ENCODE measurements at regions not wholly inside any gene's neighbourhood (a gene's known extent, or its start where the extent isn't known, plus 50 kb on each side); places are given as distances from the start of the nearest gene placed in this dataset.
A peak's percentile ranks its signal among the peaks of the same experiment; 100 is the strongest.

- FAIRE-seq: no peak
- no peak overlapping the region for H3K14ac ChIP-seq (ENCODE audit: insufficient read length)
- peak overlapping the region; percentile 43 for H2AFZ ChIP-seq (ENCODE audit: low read length)
- no peaks in the 10 kb centered on the region for H3K27me3 ChIP-seq (replicated peaks in 1 of 4; ENCODE audit: control insufficient read depth in 3 of 4, extremely low read depth in 1 of 4, insufficient read depth in 3 of 4, low read length in 3 of 4)
- POLR2A ChIA-PET (ENCODE audit: partially characterized antibody): no interaction called here
- H4K20me1 ChIP-seq (replicated peaks in 1 of 2; ENCODE audit: control insufficient read depth in 1 of 2, insufficient read depth in 2 of 2, low read length in 2 of 2): no peaks in the 10 kb centered on the region
- H4K5ac ChIP-seq (ENCODE audit: insufficient read length, low read depth, low read length): no peak overlapping the region
- no peak overlapping the region for H4K91ac ChIP-seq (replicated peaks; ENCODE audit: insufficient read length, low read length)
- H2BK20ac ChIP-seq (ENCODE audit: low read length): no peak overlapping the region
- WGBS, 2 experiments (ENCODE audit: extremely low coverage in 1 of 2, insufficient coverage in 1 of 2, insufficient read length in 1 of 2, insufficient replicate concordance in 2 of 2, low coverage in 1 of 2, low lambda C conversion rate in 2 of 2, missing lambda C conversion rate in 1 of 2): 93% methylated on average over 3 of the region's 3 CpGs; no CpG with 5 or more reads in 1 of the 2 experiments
- H3K9ac ChIP-seq (replicated peaks in 1 of 4; ENCODE audit: extremely low read depth in 1 of 4, low read depth in 3 of 4, low read length in 3 of 4): no peak overlapping the region
- no peak overlapping the region for H3K27ac ChIP-seq (ENCODE audit: low read depth, low read length)
- no peak overlapping the region for H2AK5ac ChIP-seq (ENCODE audit: low read depth, low read length)
- H3K4me1 ChIP-seq (replicated peaks in 1 of 4; ENCODE audit: control insufficient read depth in 3 of 4, insufficient read depth in 4 of 4, low read length in 3 of 4): no peaks in the 10 kb centered on the region
- no peaks in the 10 kb centered on the region for H3K9me3 ChIP-seq (ENCODE audit: insufficient read depth in 2 of 2, low read depth in 1 of 2, low read length in 1 of 2)
- no peak overlapping the region for H2BK15ac ChIP-seq (ENCODE audit: low read length)
- no peak overlapping the region for H2BK12ac ChIP-seq (ENCODE audit: low read depth, low read length)
- H2BK120ac ChIP-seq (replicated peaks; ENCODE audit: low read depth, low read length): no peak overlapping the region
- no peaks in the 10 kb centered on the region for H3K23me2 ChIP-seq (ENCODE audit: low read depth, low read length)
- TF ChIP-seq CTBP2 (IDR thresholded peaks at IDR 0.05; ENCODE audit: borderline replicate concordance, insufficient read depth, insufficient read length, low read length) (no peak), YY1 (IDR thresholded peaks at IDR 0.05; ENCODE audit: low read depth, low read length) (peak; percentile 83), ZNF274 (IDR thresholded peaks at IDR 0.05; ENCODE audit: borderline replicate concordance, extremely low read depth, low read length) (no peak), EGR1 (IDR thresholded peaks at IDR 0.05; ENCODE audit: borderline replicate concordance, low read depth, low read length) (no peak), GABPA (IDR thresholded peaks at IDR 0.05; ENCODE audit: borderline replicate concordance, insufficient read depth, low read length) (no peak), SIN3A (conservative IDR thresholded peaks at IDR 0.05 in 1 of 2, IDR thresholded peaks at IDR 0.05 in 1 of 2; ENCODE audit: low read depth in 1 of 2, low read length in 2 of 2) (no peak)
- H3K18ac ChIP-seq (ENCODE audit: extremely low read depth, low read length): no peak overlapping the region
- H3K23ac ChIP-seq (ENCODE audit: insufficient read length): no peak overlapping the region
- no peak overlapping the region for H4K8ac ChIP-seq (ENCODE audit: extremely low read depth, insufficient read depth, low read length)
- no peaks in the 10 kb centered on the region for H3K36me3 ChIP-seq (ENCODE audit: control insufficient read depth in 2 of 4, insufficient read depth in 4 of 4, low read length in 3 of 4)
- H2BK5ac ChIP-seq (ENCODE audit: low read depth, low read length): no peak overlapping the region
- H3K4ac ChIP-seq (replicated peaks; ENCODE audit: insufficient read length, low read depth, low read length): no peak overlapping the region
- H3K56ac ChIP-seq (replicated peaks; ENCODE audit: insufficient read length, low read depth, low read length): no peak overlapping the region
- DNase-seq (ENCODE audit: low read depth in 1 of 2, low spot score in 2 of 2): no peak
- H3K4me2 ChIP-seq (ENCODE audit: insufficient read depth in 1 of 2, low read depth in 2 of 2, low read length in 2 of 2): no peak overlapping the region
- no peaks in the 10 kb centered on the region for H3K79me1 ChIP-seq (ENCODE audit: low read depth, low read length)
- CTCF ChIA-PET (ENCODE audit: partially characterized antibody): interaction anchor here (0.7 to 1.5 kb wide), 7 partner anchors 9 to 368 kb away, joined by 3 to 6 read pairs (median 3); no protein-coding TSS in a partner anchor
- H3K79me2 ChIP-seq (ENCODE audit: control insufficient read depth in 1 of 2, insufficient read depth in 2 of 2, low read length in 2 of 2): no peaks in the 10 kb centered on the region
- no peak overlapping the region for H3K4me3 ChIP-seq (ENCODE audit: extremely low read depth in 1 of 4, insufficient read depth in 2 of 4, low read depth in 3 of 4, low read length in 4 of 4)
Observed at GRCh38 chr13:78972561-78972960, 313.6 kb upstream of the OBI1 start.

Measured in H1 (cell line).